Testis (tissue), 2 donors: ENCODE measurements at regions not wholly inside any gene's neighbourhood (a gene's known extent, or its start where the extent isn't known, plus 50 kb on each side); places are given as distances from the start of the nearest gene placed in this dataset.

Experiments
- POLR2A ChIP-seq: fragments of 450-650 bp; IDR thresholded peaks from one replicate; pipeline ENCODE4 v1.6.1; 2017; ENCODE audit warnings: antibody characterized with exemption, mild to moderate bottlenecking, moderate library complexity
- TF ChIP-seq, protein P1 (sequence below), 3 experiments: fragments of 450-650 bp in 2 of 3; fragments of 200-600 bp in 1 of 3; sonication (generic) in 1 of 3; IDR thresholded peaks; one replicate each; pipeline ENCODE4 v1.5.1; 2016 to 2019; ENCODE audit warnings: antibody characterized with exemption in 3 of 3, mild to moderate bottlenecking in 2 of 3, moderate library complexity in 1 of 3

DNA sequence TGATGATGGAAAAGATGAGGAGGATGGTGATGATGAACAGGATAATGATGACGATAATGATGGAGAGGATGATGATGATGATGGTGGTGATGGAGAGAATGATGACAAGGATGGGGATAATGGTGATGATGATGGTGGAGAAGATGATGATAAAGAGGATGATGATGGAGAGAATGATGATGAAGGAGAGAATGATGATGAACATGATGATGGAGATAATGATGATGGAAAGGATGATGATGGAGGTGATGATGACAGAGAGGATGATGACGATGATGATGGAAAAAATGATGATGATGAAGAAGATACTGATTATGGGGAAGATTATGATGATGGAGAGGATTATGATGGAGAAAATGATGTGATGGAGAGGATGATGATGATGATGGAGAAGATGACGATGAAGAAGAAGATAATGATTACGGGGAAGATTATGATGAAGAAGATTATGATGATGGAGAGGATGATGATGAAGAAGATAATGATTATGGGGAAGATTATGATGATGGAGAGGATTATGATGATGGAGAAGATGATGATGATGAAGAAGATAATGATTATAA is 204.1 kb downstream of the MATN1 start:
- TF ChIP-seq, protein P1, sequence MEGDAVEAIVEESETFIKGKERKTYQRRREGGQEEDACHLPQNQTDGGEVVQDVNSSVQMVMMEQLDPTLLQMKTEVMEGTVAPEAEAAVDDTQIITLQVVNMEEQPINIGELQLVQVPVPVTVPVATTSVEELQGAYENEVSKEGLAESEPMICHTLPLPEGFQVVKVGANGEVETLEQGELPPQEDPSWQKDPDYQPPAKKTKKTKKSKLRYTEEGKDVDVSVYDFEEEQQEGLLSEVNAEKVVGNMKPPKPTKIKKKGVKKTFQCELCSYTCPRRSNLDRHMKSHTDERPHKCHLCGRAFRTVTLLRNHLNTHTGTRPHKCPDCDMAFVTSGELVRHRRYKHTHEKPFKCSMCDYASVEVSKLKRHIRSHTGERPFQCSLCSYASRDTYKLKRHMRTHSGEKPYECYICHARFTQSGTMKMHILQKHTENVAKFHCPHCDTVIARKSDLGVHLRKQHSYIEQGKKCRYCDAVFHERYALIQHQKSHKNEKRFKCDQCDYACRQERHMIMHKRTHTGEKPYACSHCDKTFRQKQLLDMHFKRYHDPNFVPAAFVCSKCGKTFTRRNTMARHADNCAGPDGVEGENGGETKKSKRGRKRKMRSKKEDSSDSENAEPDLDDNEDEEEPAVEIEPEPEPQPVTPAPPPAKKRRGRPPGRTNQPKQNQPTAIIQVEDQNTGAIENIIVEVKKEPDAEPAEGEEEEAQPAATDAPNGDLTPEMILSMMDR (IDR thresholded peaks at IDR 0.05) = no peak
- no peak for TF ChIP-seq POLR2A
